Stimulated activated naive B cell treated with anti-CD40 and anti-IgM and Interleukin-4, amounts not matched to agents 10 μg/mL and 1 μg/mL and 100 μg/mL, for 72 hours (primary cell): ENCODE measurements at regions not wholly inside any gene's neighbourhood (a gene's known extent, or its start where the extent isn't known, plus 50 kb on each side); places are given as distances from the start of the nearest gene placed in this dataset.
A peak's percentile ranks its signal among the peaks of the same experiment; 100 is the strongest.

ENCODE experiments used
- ATAC-seq, 2 donors: fragments of 150-1000 bp; cut with Tn5 transposase; replicated peaks; 2 replicates each; pipeline ENCODE4 v1.10.0; 2021; ENCODE audit warnings: moderate library complexity in 1 of 2
- DNase-seq: peaks from one replicate; pipeline ENCODE4 v3.0.0; 2021
- H3K27ac Mint-ChIP-seq: one replicate; pipeline ENCODE4 v1.8.0; 2022; ENCODE audit warnings: mild to moderate bottlenecking, mixed read lengths
- H3K27me3 Mint-ChIP-seq, 2 donors: one replicate each; pipeline ENCODE4 v1.8.0; 2022; ENCODE audit warnings: mixed read lengths in 2 of 2
- H3K36me3 Mint-ChIP-seq, 2 donors: one replicate each; pipeline ENCODE4 v1.8.0; 2022; ENCODE audit warnings: mixed read lengths in 2 of 2, mild to moderate bottlenecking in 1 of 2
- H3K4me1 Mint-ChIP-seq, 2 donors: one replicate each; pipeline ENCODE4 v1.8.0; 2022; ENCODE audit warnings: mixed read lengths in 2 of 2, mild to moderate bottlenecking in 1 of 2
- H3K4me3 Mint-ChIP-seq, 2 donors: one replicate each; pipeline ENCODE4 v1.8.0; 2022; ENCODE audit warnings: mild to moderate bottlenecking in 2 of 2, mixed read lengths in 2 of 2, moderate library complexity in 1 of 2
- H3K9me3 Mint-ChIP-seq, 2 donors: one replicate each; pipeline ENCODE4 v1.8.0; 2022; ENCODE audit warnings: mixed read lengths in 2 of 2, mild to moderate bottlenecking in 1 of 2

- Mint-ChIP-seq H3K27me3 (peaks cover 0 to 13% of the 10 kb centered on the region in 2 donors), H3K4me3 (no peak overlapping the region), H3K9me3 (no peaks in the 10 kb centered on the region), H3K36me3 (peaks cover 0 to 3% of the 10 kb centered on the region in 2 donors), H3K4me1 (peaks cover 20 to 53% of the 10 kb centered on the region in 2 donors), H3K27ac (no peak overlapping the region)
- ATAC-seq (peak; percentile 24 to 39), DNase-seq (no peak)
These were observed 400.2 kb downstream of the MID1IP1 start for GRCh38 chrX:39201305-39201990.

- Mint-ChIP-seq H3K4me1 (peaks cover 13 to 44% of the 10 kb centered on the region in 2 donors), H3K9me3 (no peaks in the 10 kb centered on the region), H3K27ac (no peak overlapping the region), H3K27me3 (peaks cover 0 to 10% of the 10 kb centered on the region in 2 donors), H3K36me3 (peaks cover 0 to 3% of the 10 kb centered on the region in 2 donors), H3K4me3 (no peak overlapping the region)
- DNase-seq (no peak), ATAC-seq (no peak)
These were observed 401.4 kb downstream of the MID1IP1 start for GRCh38 chrX:39202641-39203040.

- H3K4me3 Mint-ChIP-seq, result no peak overlapping the region
- ATAC-seq, result no peak
- no peak for DNase-seq
- H3K27ac Mint-ChIP-seq, result no peak overlapping the region
- peaks cover 13 to 44% of the 10 kb centered on the region in 2 donors for H3K4me1 Mint-ChIP-seq
- peaks cover 0 to 10% of the 10 kb centered on the region in 2 donors for H3K27me3 Mint-ChIP-seq
- H3K36me3 Mint-ChIP-seq, result peaks cover 0 to 3% of the 10 kb centered on the region in 2 donors
- H3K9me3 Mint-ChIP-seq, result no peaks in the 10 kb centered on the region
These were observed 402.2 kb downstream of the MID1IP1 start for GRCh38 chrX:39203427-39203826.

- peaks cover 13 to 44% of the 10 kb centered on the region in 2 donors for H3K4me1 Mint-ChIP-seq
- peaks cover 0 to 10% of the 10 kb centered on the region in 2 donors for H3K27me3 Mint-ChIP-seq
- H3K27ac Mint-ChIP-seq, result no peak overlapping the region
- DNase-seq (no peak), ATAC-seq (no peak)
- no peak overlapping the region for H3K4me3 Mint-ChIP-seq
- no peaks in the 10 kb centered on the region for H3K9me3 Mint-ChIP-seq
- H3K36me3 Mint-ChIP-seq, result peaks cover 0 to 3% of the 10 kb centered on the region in 2 donors
These were observed 403.1 kb downstream of the MID1IP1 start for GRCh38 chrX:39204353-39204752.

- DNase-seq (peak; percentile 44), ATAC-seq (peak; percentile 95 to 96)
- peaks cover under 1 to 3% of the 10 kb centered on the region in 2 donors for H3K9me3 Mint-ChIP-seq
- H3K4me3 Mint-ChIP-seq, result peak overlapping the region; percentile 11 to 28
- peak overlapping the region; percentile 66 for H3K27ac Mint-ChIP-seq
- H3K27me3 Mint-ChIP-seq, result peaks cover 0 to 14% of the 10 kb centered on the region in 2 donors
- peaks cover 4 to 6% of the 10 kb centered on the region in 2 donors for H3K36me3 Mint-ChIP-seq
- H3K4me1 Mint-ChIP-seq, result peaks cover 13 to 44% of the 10 kb centered on the region in 2 donors
These were observed 403.7 kb downstream of the MID1IP1 start for GRCh38 chrX:39204945-39205344.

- H3K27ac Mint-ChIP-seq, result peak overlapping the region; percentile 66
- ATAC-seq (peak; percentile 20 to 39), DNase-seq (no peak)
- H3K9me3 Mint-ChIP-seq, result peaks cover 3 to 8% of the 10 kb centered on the region in 2 donors
- no peak overlapping the region for H3K4me3 Mint-ChIP-seq
- peaks cover 0 to 19% of the 10 kb centered on the region in 2 donors for H3K27me3 Mint-ChIP-seq
- H3K4me1 Mint-ChIP-seq, result peaks cover 13 to 38% of the 10 kb centered on the region in 2 donors
- peaks cover 10 to 11% of the 10 kb centered on the region in 2 donors for H3K36me3 Mint-ChIP-seq
These were observed 404.2 kb downstream of the MID1IP1 start for GRCh38 chrX:39205467-39205866.

GRCh38 chrX:39206399-39207145 is 405.3 kb downstream of the MID1IP1 start:
- Mint-ChIP-seq H3K9me3 (peaks cover 3 to 8% of the 10 kb centered on the region in 2 donors), H3K27me3 (peaks cover 0 to 19% of the 10 kb centered on the region in 2 donors), H3K27ac (no peak overlapping the region), H3K4me1 (peaks cover 11 to 28% of the 10 kb centered on the region in 2 donors), H3K36me3 (peaks cover 10 to 11% of the 10 kb centered on the region in 2 donors), H3K4me3 (no peak overlapping the region)
- ATAC-seq, result no peak
- DNase-seq, result no peak

- Mint-ChIP-seq H3K9me3 (peaks cover 3 to 8% of the 10 kb centered on the region in 2 donors), H3K27ac (no peak overlapping the region), H3K36me3 (peaks cover 8 to 14% of the 10 kb centered on the region in 2 donors), H3K4me1 (peaks cover 2 to 14% of the 10 kb centered on the region in 2 donors), H3K4me3 (no peak overlapping the region), H3K27me3 (peaks cover 0 to 9% of the 10 kb centered on the region in 2 donors)
- DNase-seq (no peak), ATAC-seq (no peak)
These were observed 410.2 kb downstream of the MID1IP1 start for GRCh38 chrX:39211501-39211900.

- H3K9me3 Mint-ChIP-seq, result peaks cover 3 to 8% of the 10 kb centered on the region in 2 donors
- H3K36me3 Mint-ChIP-seq, result peaks cover 8 to 14% of the 10 kb centered on the region in 2 donors
- peaks cover 2 to 14% of the 10 kb centered on the region in 2 donors for H3K4me1 Mint-ChIP-seq
- H3K4me3 Mint-ChIP-seq, result no peak overlapping the region
- DNase-seq (no peak), ATAC-seq (peak; percentile 42 to 48)
- H3K27ac Mint-ChIP-seq, result no peak overlapping the region
- peaks cover 0 to 9% of the 10 kb centered on the region in 2 donors for H3K27me3 Mint-ChIP-seq
These were observed 411.2 kb downstream of the MID1IP1 start for GRCh38 chrX:39212456-39212855.

GRCh38 chrX:39214387-39215126 is 413.3 kb downstream of the MID1IP1 start:
- H3K36me3 Mint-ChIP-seq, result peaks cover 8 to 13% of the 10 kb centered on the region in 2 donors
- no peak for DNase-seq
- peaks cover 3 to 8% of the 10 kb centered on the region in 2 donors for H3K9me3 Mint-ChIP-seq
- no peak for ATAC-seq
- H3K4me3 Mint-ChIP-seq, result no peak overlapping the region
- no peak overlapping the region for H3K27ac Mint-ChIP-seq
- peaks cover 2 to 14% of the 10 kb centered on the region in 2 donors for H3K4me1 Mint-ChIP-seq
- H3K27me3 Mint-ChIP-seq, result peaks cover 0 to 19% of the 10 kb centered on the region in 2 donors

- Mint-ChIP-seq H3K36me3 (peaks cover 0 to 4% of the 10 kb centered on the region in 2 donors), H3K4me1 (no peaks in the 10 kb centered on the region), H3K9me3 (no peaks in the 10 kb centered on the region)
These were observed 419.7 kb downstream of the MID1IP1 start for GRCh38 chrX:39220952-39221351.

GRCh38 chrX:39222346-39223113 is 421.3 kb downstream of the MID1IP1 start:
- Mint-ChIP-seq H3K36me3 (peaks cover 0 to 4% of the 10 kb centered on the region in 2 donors), H3K4me3 (no peak overlapping the region), H3K9me3 (no peaks in the 10 kb centered on the region), H3K27me3 (peaks cover 0 to 17% of the 10 kb centered on the region in 2 donors), H3K4me1 (no peaks in the 10 kb centered on the region), H3K27ac (no peak overlapping the region)
- ATAC-seq (peak in 1 of 2 donors; percentile 36), DNase-seq (no peak)

More at GRCh38 chrX:39220952-39221351, 419.7 kb downstream of the MID1IP1 start:
- H3K4me3 Mint-ChIP-seq, result no peak overlapping the region
- no peak for ATAC-seq
- no peak overlapping the region for H3K27ac Mint-ChIP-seq
- no peak for DNase-seq
- peaks cover 0 to 10% of the 10 kb centered on the region in 2 donors for H3K27me3 Mint-ChIP-seq

GRCh38 chrX:39226251-39226650 is 425.0 kb downstream of the MID1IP1 start:
- H3K4me3 Mint-ChIP-seq, result no peak overlapping the region
- peaks cover 0 to 12% of the 10 kb centered on the region in 2 donors for H3K27me3 Mint-ChIP-seq
- ATAC-seq (no peak), DNase-seq (no peak)
- H3K27ac Mint-ChIP-seq, result no peak overlapping the region
- no peaks in the 10 kb centered on the region for H3K9me3 Mint-ChIP-seq
- no peaks in the 10 kb centered on the region for H3K4me1 Mint-ChIP-seq
- H3K36me3 Mint-ChIP-seq, result peaks cover 0 to 6% of the 10 kb centered on the region in 2 donors
